GM12878 (cell line): ENCODE measurements at regions not wholly inside any gene's neighbourhood (a gene's known extent, or its start where the extent isn't known, plus 50 kb on each side); places are given as distances from the start of the nearest gene placed in this dataset.

Source experiments
- ATAC-seq: fragments of 200-7000 bp; cut with Tn5 transposase; 3 replicates; pipeline ENCODE4 v1.9.1; 2020; ENCODE audit warnings: mild to moderate bottlenecking, moderate library complexity
- BruUV-seq: library from RNA; stranded (reverse); fragments of 400-500 nt; replicated peaks from 2 replicates; lab custom pipeline; 2021; lab: Mats Ljungman, UMichigan
- CTCF ChIA-PET: fragments of 300-600 bp; sonication (Branson Sonifier 250); formaldehyde crosslinking; extraction: SDS; loops from one replicate; lab custom pipeline; 2021; ENCODE audit warnings: inconsistent platforms; lab: Yijun Ruan, JAX
- POLR2A ChIA-PET: fragments of 350-600 bp; formaldehyde crosslinking; extraction: SDS; loops from one replicate; lab custom pipeline; 2021; ENCODE audit warnings: inconsistent platforms; lab: Charles Lee
- RAD21 ChIA-PET: fragments of 300-600 bp; sonication (Branson Sonifier 250); formaldehyde crosslinking; loops from one replicate; lab custom pipeline; 2023; ENCODE audit warnings: antibody characterized with exemption; ENCODE audit not compliant: unreplicated experiment; lab: Charles Lee
- SMC1A ChIA-PET: fragments of 300-600 bp; sonication (Branson Sonifier 250); formaldehyde crosslinking; loops from one replicate; lab custom pipeline; 2023; ENCODE audit not compliant: unreplicated experiment, uncharacterized antibody; lab: Charles Lee
- DNase-seq: peaks from one replicate; pipeline ENCODE4 v3.0.0-alpha.2; 2011; ENCODE audit warnings: low read depth, low spot score
- FAIRE-seq: peaks from 3 replicates; lab custom pipeline; 2011; peaks lifted over from hg19 to GRCh38; lab: Jason Lieb, UNC
- H2AFZ ChIP-seq: 2 replicates; pipeline ENCODE4 v1.6.0; 2011; ENCODE audit warnings: low read depth, low read length, control low read depth; ENCODE audit not compliant: control insufficient read depth
- H3K27ac ChIP-seq: 2 replicates; pipeline ENCODE4 v1.5.1; 2011; ENCODE audit warnings: control low read depth; ENCODE audit not compliant: control insufficient read depth, insufficient read depth
- H3K27me3 ChIP-seq, 2 experiments: replicated peaks in 1 of 2; 2 replicates each; pipeline versions ENCODE4 v1.6.0 to v1.6.1; 2011; ENCODE audit warnings: low read length in 1 of 2; ENCODE audit not compliant: control insufficient read depth in 2 of 2, insufficient read depth in 2 of 2
- H3K36me3 ChIP-seq, 2 experiments: 2 replicates each; pipeline ENCODE4 v1.5.1; 2011; ENCODE audit warnings: low read length in 1 of 2; ENCODE audit not compliant: control insufficient read depth in 2 of 2, insufficient read depth in 2 of 2
- H3K4me1 ChIP-seq: 2 replicates; pipeline ENCODE4 v1.6.1; 2011; ENCODE audit warnings: mild to moderate bottlenecking, low read length, moderate library complexity, mixed read lengths; ENCODE audit not compliant: control insufficient read depth, insufficient read depth
- H3K4me2 ChIP-seq: 2 replicates; pipeline ENCODE4 v1.6.0; 2011; ENCODE audit warnings: control low read depth; ENCODE audit not compliant: control insufficient read depth, insufficient read depth
- H3K4me3 ChIP-seq: fragments of 200-600 bp; sonication (generic); 2 replicates; pipeline ENCODE4 v1.5.1; 2016
- H3K79me2 ChIP-seq: 2 replicates; pipeline ENCODE4 v1.6.0; 2011; ENCODE audit warnings: low read length; ENCODE audit not compliant: control insufficient read depth, insufficient read depth
- H3K9ac ChIP-seq: 2 replicates; pipeline ENCODE4 v1.8.0; 2011; ENCODE audit warnings: low read length, control low read depth, mixed read lengths; ENCODE audit not compliant: control insufficient read depth, insufficient read depth
- H3K9me3 ChIP-seq: replicated peaks from 3 replicates; pipeline ENCODE4 v1.5.1; 2011; ENCODE audit warnings: mild to moderate bottlenecking, low read length; ENCODE audit not compliant: control insufficient read depth, insufficient read depth
- H4K20me1 ChIP-seq: 2 replicates; pipeline ENCODE4 v1.6.0; 2011; ENCODE audit not compliant: control insufficient read depth, insufficient read depth
- DPF2 ChIP-seq: fragments of 450-650 bp; IDR thresholded peaks from 2 replicates; pipeline ENCODE4 v1.6.1; 2017; ENCODE audit warnings: mild to moderate bottlenecking
- EZH2 ChIP-seq: IDR thresholded peaks from 2 replicates; pipeline ENCODE4 v1.6.1; 2012; ENCODE audit warnings: low read depth, mild to moderate bottlenecking, control low read depth, inconsistent platforms, low read length, borderline replicate concordance; ENCODE audit not compliant: control insufficient read depth
- FOS ChIP-seq: IDR thresholded peaks from 3 replicates; pipeline ENCODE4 v1.6.1; 2011; ENCODE audit warnings: borderline replicate concordance; ENCODE audit not compliant: insufficient read length; ENCODE audit errors: extremely low read depth
- KLF5 ChIP-seq: fragments of 450-650 bp; IDR thresholded peaks from 2 replicates; pipeline ENCODE4 v1.6.1; 2014; ENCODE audit warnings: mild to moderate bottlenecking; ENCODE audit not compliant: partially characterized antibody
- NFYA ChIP-seq: IDR thresholded peaks from 2 replicates; pipeline ENCODE4 v1.6.1; 2011; ENCODE audit warnings: low read depth, mild to moderate bottlenecking, low read length, improper control_type of control experiment, borderline replicate concordance
- NFYB ChIP-seq: IDR thresholded peaks from 2 replicates; pipeline ENCODE4 v1.6.1; 2011; ENCODE audit warnings: low read depth, mild to moderate bottlenecking, low read length, improper control_type of control experiment, moderate library complexity; ENCODE audit not compliant: insufficient read depth
- PAX5 ChIP-seq: IDR thresholded peaks from 2 replicates; pipeline ENCODE4 v1.6.1; 2011; ENCODE audit warnings: low read depth, low read length, borderline replicate concordance
- SIX5 ChIP-seq: IDR thresholded peaks from 2 replicates; pipeline ENCODE4 v1.6.1; 2011; ENCODE audit warnings: mild to moderate bottlenecking, low read depth, low read length, moderate library complexity; ENCODE audit not compliant: severe bottlenecking
- ZNF384 ChIP-seq: IDR thresholded peaks from 2 replicates; pipeline ENCODE4 v1.6.1; 2012; ENCODE audit warnings: low read depth, mild to moderate bottlenecking, low read length, improper control_type of control experiment, borderline replicate concordance
- WGBS: methylation state at CpG from one replicate; pipeline ENCODE4 v1.1.6; 2016; ENCODE audit warnings: low lambda C conversion rate; ENCODE audit not compliant: insufficient replicate concordance, insufficient coverage; ENCODE audit errors: missing lambda C conversion rate; 5-methylcytosine and 5-hydroxymethylcytosine counted together
- in situ Hi-C: fragments of 300-500 bp; cut with MboI; formaldehyde crosslinking; loops from 9 replicates; pipeline ENCODE4 v1.14.3; 2018; ENCODE audit warnings: mixed read lengths
- intact Hi-C: fragments of 100-400 bp; cut with micrococcal nuclease; formaldehyde crosslinking; loops from one replicate; pipeline ENCODE4 v1.14.2; 2022; ENCODE audit not compliant: unreplicated experiment
- TF ChIP-seq, protein P1 (sequence below): fragments of 450-650 bp; IDR thresholded peaks from 2 replicates; pipeline ENCODE4 v1.6.1; 2014; ENCODE audit warnings: mild to moderate bottlenecking

DNA sequence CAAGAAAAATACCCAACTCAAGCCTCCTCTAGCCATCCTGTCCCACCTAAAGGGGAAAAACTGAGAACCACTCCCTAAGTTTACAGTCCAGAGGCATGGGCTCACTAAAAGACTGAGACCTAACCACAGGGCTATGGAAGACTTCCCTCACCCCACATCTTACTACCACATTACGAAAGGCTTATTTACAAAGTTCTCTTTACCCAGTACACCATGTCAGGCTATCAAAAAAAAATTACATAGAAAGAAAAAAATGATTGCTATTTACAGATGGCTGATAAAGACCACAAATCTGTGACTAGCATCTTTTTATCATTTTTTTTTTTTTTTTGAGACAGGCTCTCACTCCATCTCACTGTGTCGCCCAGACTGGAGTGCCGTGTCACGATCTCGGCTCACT lies 69.7 kb upstream of the TNPO1 start:
- ChIA-PET SMC1A (no interaction called here), RAD21 (no interaction called here), CTCF (no interaction called here), POLR2A (no interaction called here)
- intact Hi-C loops (no loop called here), in situ Hi-C loops (no loop called here)
- TF ChIP-seq DPF2 (no peak), ZNF384 (no peak), NFYB (no peak), FOS (no peak), PAX5 (no peak), KLF5 (no peak), EZH2 (no peak), NFYA (no peak), SIX5 (no peak)
- TF ChIP-seq, protein P1, sequence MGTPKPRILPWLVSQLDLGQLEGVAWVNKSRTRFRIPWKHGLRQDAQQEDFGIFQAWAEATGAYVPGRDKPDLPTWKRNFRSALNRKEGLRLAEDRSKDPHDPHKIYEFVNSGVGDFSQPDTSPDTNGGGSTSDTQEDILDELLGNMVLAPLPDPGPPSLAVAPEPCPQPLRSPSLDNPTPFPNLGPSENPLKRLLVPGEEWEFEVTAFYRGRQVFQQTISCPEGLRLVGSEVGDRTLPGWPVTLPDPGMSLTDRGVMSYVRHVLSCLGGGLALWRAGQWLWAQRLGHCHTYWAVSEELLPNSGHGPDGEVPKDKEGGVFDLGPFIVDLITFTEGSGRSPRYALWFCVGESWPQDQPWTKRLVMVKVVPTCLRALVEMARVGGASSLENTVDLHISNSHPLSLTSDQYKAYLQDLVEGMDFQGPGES, result no peak
- ATAC-seq, result no peak
- Histone ChIP-seq H3K27me3 (peaks cover 0 to 2% of the 10 kb centered on the region in 2 experiments; a peak in 2 of 4 replicates), H3K9ac (no peak overlapping the region), H3K4me2 (no peak overlapping the region), H3K4me3 (no peak overlapping the region), H4K20me1 (no peaks in the 10 kb centered on the region), H3K4me1 (no peaks in the 10 kb centered on the region), H3K27ac (no peak overlapping the region), H3K36me3 (no peaks in the 10 kb centered on the region), H2AFZ (no peak overlapping the region), H3K79me2 (no peaks in the 10 kb centered on the region), H3K9me3 (no peaks in the 10 kb centered on the region)
- no peak for DNase-seq
- 37% methylated on average over 5 of the region's 5 CpGs for WGBS
- no peak for FAIRE-seq
- no TSS peak for BruUV-seq
